Tibial nerve (tissue), 4 donors: ENCODE measurements at regions not wholly inside any gene's neighbourhood (a gene's known extent, or its start where the extent isn't known, plus 50 kb on each side); places are given as distances from the start of the nearest gene placed in this dataset.

ENCODE experiments used
- DNase-seq, 2 donors: peaks; one replicate each; pipeline ENCODE4 v3.0.0-alpha.2; 2019; ENCODE audit warnings: low spot score in 2 of 2
- H3K27ac ChIP-seq, 4 donors: fragments of 200-600 bp; sonication (generic) in 3 of 4; one replicate each; pipeline ENCODE4 v1.5.1; 2017 to 2019; ENCODE audit warnings: mild to moderate bottlenecking in 1 of 4
- H3K27me3 ChIP-seq, 2 donors: fragments of 200-600 bp; sonication (generic) in 1 of 2; one replicate each; pipeline versions ENCODE4 v1.5.1 to v1.6.0; 2017 to 2019
- H3K36me3 ChIP-seq, 3 donors: fragments of 200-600 bp; sonication (generic); one replicate each; pipeline ENCODE4 v1.5.1; 2018 to 2019
- H3K4me1 ChIP-seq, 4 donors: fragments of 200-600 bp; sonication (generic) in 3 of 4; one replicate each; pipeline ENCODE4 v1.5.1; 2017 to 2019
- H3K4me3 ChIP-seq, 4 donors: fragments of 200-600 bp; sonication (generic) in 3 of 4; one replicate each; pipeline ENCODE4 v1.5.1; 2017 to 2019; ENCODE audit warnings: mild to moderate bottlenecking in 1 of 4, moderate library complexity in 1 of 4
- H3K9me3 ChIP-seq, 4 donors: fragments of 200-600 bp; sonication (generic) in 3 of 4; one replicate each; pipeline ENCODE4 v1.5.1; 2017 to 2019
- EP300 ChIP-seq, 2 donors: sonication (generic); formaldehyde crosslinking; IDR thresholded peaks; one replicate each; pipeline ENCODE4 v1.6.1; 2017; ENCODE audit warnings: antibody characterized with exemption in 2 of 2, mild to moderate bottlenecking in 1 of 2
- POLR2A ChIP-seq, 2 donors: fragments of 450-650 bp; IDR thresholded peaks; one replicate each; pipeline ENCODE4 v1.6.1; 2017; ENCODE audit warnings: antibody characterized with exemption in 2 of 2, mild to moderate bottlenecking in 2 of 2, moderate library complexity in 2 of 2
- WGBS, 2 donors: methylation state at CpG; one replicate each; pipeline ENCODE4 v1.1.5; 2018; 5-methylcytosine and 5-hydroxymethylcytosine counted together
- TF ChIP-seq, protein P1 (sequence below), 5 experiments: fragments of 200-600 bp in 3 of 5; fragments of 450-650 bp in 2 of 5; sonication (generic) in 3 of 5; IDR thresholded peaks; one replicate each; pipeline ENCODE4 v1.5.1; 2016 to 2019; ENCODE audit warnings: antibody characterized with exemption in 5 of 5, mild to moderate bottlenecking in 3 of 5, moderate library complexity in 2 of 5

DNA sequence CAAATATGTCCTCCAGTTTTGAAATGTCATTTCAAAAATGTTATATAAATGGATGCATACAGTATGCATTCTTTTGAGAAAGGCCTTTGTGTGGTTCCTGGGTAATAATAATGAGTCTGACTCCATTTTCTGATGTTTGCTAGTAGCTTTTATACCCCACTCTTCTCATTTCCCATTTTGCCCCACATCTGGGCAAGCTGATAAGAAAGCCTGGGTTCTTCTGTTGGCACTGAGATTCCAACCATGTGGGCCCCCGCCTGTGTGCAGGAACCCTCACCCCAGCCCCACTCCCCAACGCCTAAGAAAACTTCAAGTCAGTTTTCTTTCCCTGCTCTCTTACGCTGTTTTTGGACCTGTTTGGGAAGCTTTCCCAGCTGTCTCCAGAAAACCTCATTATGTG, 89.4 kb downstream of the SNX18 start:
- H3K4me1 ChIP-seq: peaks cover 0 to 20% (median 0%) of the 10 kb centered on the region in 4 donors
- H3K4me3 ChIP-seq: no peak overlapping the region
- H3K9me3 ChIP-seq: no peaks in the 10 kb centered on the region
- WGBS, 2 donors: 94 to 95% methylated on average over 3 of the region's 3 CpGs
- no peak for DNase-seq
- no peak overlapping the region for H3K27ac ChIP-seq
- no peaks in the 10 kb centered on the region for H3K36me3 ChIP-seq
- H3K27me3 ChIP-seq: no peaks in the 10 kb centered on the region
- TF ChIP-seq, protein P1, sequence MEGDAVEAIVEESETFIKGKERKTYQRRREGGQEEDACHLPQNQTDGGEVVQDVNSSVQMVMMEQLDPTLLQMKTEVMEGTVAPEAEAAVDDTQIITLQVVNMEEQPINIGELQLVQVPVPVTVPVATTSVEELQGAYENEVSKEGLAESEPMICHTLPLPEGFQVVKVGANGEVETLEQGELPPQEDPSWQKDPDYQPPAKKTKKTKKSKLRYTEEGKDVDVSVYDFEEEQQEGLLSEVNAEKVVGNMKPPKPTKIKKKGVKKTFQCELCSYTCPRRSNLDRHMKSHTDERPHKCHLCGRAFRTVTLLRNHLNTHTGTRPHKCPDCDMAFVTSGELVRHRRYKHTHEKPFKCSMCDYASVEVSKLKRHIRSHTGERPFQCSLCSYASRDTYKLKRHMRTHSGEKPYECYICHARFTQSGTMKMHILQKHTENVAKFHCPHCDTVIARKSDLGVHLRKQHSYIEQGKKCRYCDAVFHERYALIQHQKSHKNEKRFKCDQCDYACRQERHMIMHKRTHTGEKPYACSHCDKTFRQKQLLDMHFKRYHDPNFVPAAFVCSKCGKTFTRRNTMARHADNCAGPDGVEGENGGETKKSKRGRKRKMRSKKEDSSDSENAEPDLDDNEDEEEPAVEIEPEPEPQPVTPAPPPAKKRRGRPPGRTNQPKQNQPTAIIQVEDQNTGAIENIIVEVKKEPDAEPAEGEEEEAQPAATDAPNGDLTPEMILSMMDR (IDR thresholded peaks at IDR 0.05): no peak
- no peak for TF ChIP-seq POLR2A (IDR thresholded peaks at IDR 0.05)
- TF ChIP-seq EP300 (IDR thresholded peaks at IDR 0.05): no peak

DNA sequence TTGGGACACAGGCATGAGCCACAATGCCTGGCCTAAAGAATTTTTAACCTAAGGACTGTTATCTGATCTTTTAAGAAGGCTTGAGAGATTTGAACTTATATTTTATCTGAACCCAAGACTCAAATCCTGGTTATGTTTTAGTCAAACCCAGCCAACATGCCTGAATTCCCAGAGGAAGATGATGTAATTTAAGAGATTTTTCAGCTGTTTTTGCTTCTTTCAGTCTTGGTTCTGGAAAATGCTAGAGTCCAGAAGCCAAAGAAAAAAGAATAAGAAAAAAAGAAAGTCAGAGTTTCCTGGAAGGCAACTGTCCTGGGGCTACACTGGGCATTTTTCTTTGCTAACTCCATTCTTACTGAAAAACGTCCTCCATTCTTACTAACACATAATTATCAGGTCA, 85.8 kb downstream of the SNX18 start:
- H3K4me3 ChIP-seq: no peak overlapping the region
- 15 to 17% methylated on average over 1 of the region's 1 CpG for WGBS, 2 donors
- H3K27me3 ChIP-seq: no peaks in the 10 kb centered on the region
- H3K9me3 ChIP-seq: no peaks in the 10 kb centered on the region
- peak overlapping the region in 1 of 4 donors; percentile 33 for H3K27ac ChIP-seq
- no peaks in the 10 kb centered on the region for H3K36me3 ChIP-seq
- TF ChIP-seq POLR2A (IDR thresholded peaks at IDR 0.05) (no peak), EP300 (IDR thresholded peaks at IDR 0.05) (no peak)
- TF ChIP-seq, protein P1 (IDR thresholded peaks at IDR 0.05): no peak
- no peak for DNase-seq
- peaks cover 0 to 28% (median 0%) of the 10 kb centered on the region in 4 donors for H3K4me1 ChIP-seq

DNA sequence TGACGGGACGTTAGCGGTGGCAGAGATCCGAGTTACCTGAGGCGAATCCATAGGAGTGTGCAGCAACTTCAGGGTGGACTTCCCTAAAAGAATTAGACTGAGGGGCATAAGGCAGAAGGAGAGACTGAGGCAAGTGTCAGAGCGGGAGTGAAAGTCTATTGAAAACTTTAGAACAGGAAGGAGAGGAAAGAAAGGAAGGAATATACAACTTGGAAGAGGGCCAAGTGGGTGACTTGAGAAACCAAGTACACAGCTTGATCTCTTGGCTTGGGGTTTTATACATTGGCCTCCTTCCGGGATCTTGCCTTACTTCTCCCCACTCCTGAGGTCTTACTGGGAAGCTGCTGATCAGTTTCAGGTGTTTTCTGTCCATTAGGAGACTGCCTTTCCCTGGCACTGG, 84.9 kb downstream of the SNX18 start:
- H3K9me3 ChIP-seq: peaks cover 0 to 8% (median 0%) of the 10 kb centered on the region in 4 donors
- TF ChIP-seq POLR2A (IDR thresholded peaks at IDR 0.05) (no peak), EP300 (IDR thresholded peaks at IDR 0.05) (no peak)
- TF ChIP-seq, protein P1 (IDR thresholded peaks at IDR 0.05): no peak
- H3K27me3 ChIP-seq: no peaks in the 10 kb centered on the region
- H3K4me3 ChIP-seq: no peak overlapping the region
- peaks cover 0 to 28% (median 0%) of the 10 kb centered on the region in 4 donors for H3K4me1 ChIP-seq
- peak overlapping the region in 2 of 4 donors; percentile 26 to 35 for H3K27ac ChIP-seq
- DNase-seq: no peak
- 82 to 87% methylated on average over 7 of the region's 7 CpGs for WGBS, 2 donors
- H3K36me3 ChIP-seq: no peaks in the 10 kb centered on the region

DNA sequence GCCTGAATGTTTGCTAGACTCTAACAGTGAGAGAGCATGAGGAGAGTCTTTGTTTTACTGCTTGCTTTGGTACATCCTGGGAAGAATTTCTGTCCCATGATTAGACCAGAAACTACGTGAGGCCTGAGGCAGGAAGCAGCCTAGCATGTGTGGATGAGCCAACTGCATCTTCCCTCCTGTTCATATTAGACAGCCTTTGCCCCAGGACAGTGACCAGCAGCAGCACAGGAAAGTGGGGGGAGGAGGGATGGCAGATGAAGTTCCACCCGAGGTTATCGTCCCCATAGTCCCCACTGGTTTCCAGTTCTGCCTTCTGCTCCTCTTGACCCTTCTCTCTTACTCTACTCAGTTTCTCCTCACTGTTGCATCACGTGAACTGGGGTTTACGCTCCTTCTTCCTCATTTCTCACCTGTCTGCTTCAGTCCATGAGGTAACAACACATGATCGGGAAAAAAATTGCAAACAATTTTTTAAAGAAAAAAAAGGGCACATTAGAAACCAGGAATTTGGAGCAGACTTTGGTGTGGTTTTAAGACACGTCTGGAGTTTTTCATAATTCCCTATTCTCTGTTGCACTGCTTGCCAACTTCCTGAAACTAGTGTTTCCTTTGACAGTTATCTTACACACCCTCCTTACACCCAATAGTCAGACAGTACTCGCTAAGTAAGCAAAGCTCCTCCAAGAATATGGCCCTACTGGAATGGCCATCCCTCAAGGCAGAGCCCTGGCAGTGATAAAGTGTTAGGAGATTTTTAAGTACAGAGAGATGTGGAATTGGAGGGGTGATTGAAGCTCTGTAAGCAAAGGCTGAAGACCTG, 84.1 kb downstream of the SNX18 start:
- Histone ChIP-seq H3K9me3 (peaks cover 0 to 17% (median 0%) of the 10 kb centered on the region in 4 donors), H3K27ac (peak overlapping the region in 3 of 4 donors; percentile 12 to 56 (median 26)), H3K4me3 (no peak overlapping the region), H3K4me1 (peaks cover 0 to 28% (median 0%) of the 10 kb centered on the region in 4 donors), H3K36me3 (no peaks in the 10 kb centered on the region), H3K27me3 (no peaks in the 10 kb centered on the region)
- 63 to 64% methylated on average over 8 of the region's 8 CpGs for WGBS, 2 donors
- TF ChIP-seq POLR2A (IDR thresholded peaks at IDR 0.05) (no peak), EP300 (IDR thresholded peaks at IDR 0.05) (peak in 1 of 2 donors; percentile 20)
- TF ChIP-seq, protein P1 (IDR thresholded peaks at IDR 0.05): no peak
- no peak for DNase-seq
